Lower leg skin (tissue), 4 donors: ENCODE measurements at regions not wholly inside any gene's neighbourhood (a gene's known extent, or its start where the extent isn't known, plus 50 kb on each side); places are given as distances from the start of the nearest gene placed in this dataset.

Experiments used
- DNase-seq, 2 donors: peaks; one replicate each; pipeline ENCODE4 v3.0.0-alpha.2; 2019; ENCODE audit warnings: low spot score in 2 of 2
- H3K4me3 ChIP-seq: fragments of 200-600 bp; sonication (generic); 2 replicates; pipeline ENCODE4 v1.5.1; 2017; ENCODE audit warnings: mild to moderate bottlenecking, low read depth; ENCODE audit not compliant: poor library complexity, severe bottlenecking
- CTCF ChIP-seq, 3 donors: fragments of 450-650 bp; IDR thresholded peaks; one replicate each; pipeline ENCODE4 v1.5.1; 2016; ENCODE audit warnings: antibody characterized with exemption in 3 of 3, mild to moderate bottlenecking in 3 of 3, moderate library complexity in 2 of 3
- POLR2A ChIP-seq, 2 donors: fragments of 450-650 bp; IDR thresholded peaks; one replicate each; pipeline ENCODE4 v1.6.1; 2016 to 2017; ENCODE audit warnings: antibody characterized with exemption in 2 of 2, mild to moderate bottlenecking in 1 of 2, moderate library complexity in 1 of 2
- WGBS, 2 donors: methylation state at CpG; one replicate each; pipeline ENCODE4 v1.1.5; 2018; 5-methylcytosine and 5-hydroxymethylcytosine counted together
- intact Hi-C: fragments of 100-400 bp; cut with DNase I; formaldehyde crosslinking; loops from one replicate; pipeline ENCODE4 v1.15.0; 2023; ENCODE audit warnings: low total_unique reads

DNA sequence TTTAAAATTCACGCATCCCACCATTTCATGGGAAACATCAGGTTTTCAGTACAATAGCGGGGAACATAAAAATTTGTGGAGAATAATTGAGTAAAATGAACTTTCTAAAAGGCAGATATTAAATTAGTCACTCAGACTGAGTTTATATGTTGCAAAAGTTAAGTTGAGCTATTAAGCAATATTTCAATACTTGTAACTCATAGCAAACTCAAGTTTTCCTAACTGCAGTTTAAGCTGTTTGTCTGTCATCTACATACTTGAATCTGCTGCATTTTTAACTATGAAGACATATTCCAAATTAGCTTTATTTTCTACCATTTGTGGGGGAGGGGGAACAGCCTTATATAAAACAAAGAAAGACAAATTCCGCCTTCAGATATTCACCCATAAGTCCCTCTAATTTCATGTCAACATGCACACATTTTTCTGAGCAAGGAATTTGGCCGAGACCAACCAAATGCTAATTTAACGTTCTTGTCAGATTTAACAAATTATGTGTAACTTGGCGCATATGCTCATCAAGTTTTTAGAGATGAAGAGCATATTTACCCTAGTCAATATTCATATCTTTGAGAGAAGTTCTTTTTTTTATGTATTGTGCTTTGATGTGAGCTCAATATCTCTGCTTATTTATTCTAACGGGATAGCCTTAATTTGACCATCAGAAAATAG, 462.9 kb downstream of the TXNL1 start:
- WGBS, 2 donors = 90 to 92% methylated on average over 7 of the region's 7 CpGs
- intact Hi-C loops = no loop called here
- TF ChIP-seq CTCF (IDR thresholded peaks at IDR 0.05) (no peak), POLR2A (IDR thresholded peaks at IDR 0.05) (no peak)
- H3K4me3 ChIP-seq = no peak overlapping the region
- DNase-seq = no peak

- H3K4me3 ChIP-seq = no peak overlapping the region
- TF ChIP-seq CTCF (IDR thresholded peaks at IDR 0.05) = no peak
- TF ChIP-seq POLR2A (IDR thresholded peaks at IDR 0.05) = no peak
- DNase-seq = no peak
- intact Hi-C loops = no loop called here
These were observed 464.7 kb downstream of the TXNL1 start for GRCh38 chr18:56173542-56174220.

DNA sequence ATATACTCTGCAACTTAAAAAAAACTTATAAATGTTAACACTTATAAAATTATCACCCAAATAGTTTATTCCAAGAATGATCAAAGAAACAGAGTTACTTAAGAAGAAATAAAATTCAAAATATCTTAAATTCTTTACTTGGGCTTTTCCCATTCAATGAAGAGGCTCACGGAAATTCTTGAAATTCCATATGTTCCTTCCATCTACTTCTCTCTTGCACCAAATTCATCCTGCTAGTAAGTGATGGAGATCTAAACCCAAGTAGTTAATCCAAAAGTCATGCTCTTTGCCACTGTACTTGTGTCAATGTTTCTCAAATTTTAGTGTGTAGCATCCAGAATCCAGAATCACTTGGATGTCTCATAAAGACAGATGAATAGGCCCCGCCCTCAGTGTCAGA, 465.9 kb downstream of the TXNL1 start:
- TF ChIP-seq POLR2A (IDR thresholded peaks at IDR 0.05) (no peak), CTCF (IDR thresholded peaks at IDR 0.05) (no peak)
- no peak overlapping the region for H3K4me3 ChIP-seq
- intact Hi-C loops = no loop called here
- DNase-seq = no peak
- WGBS, 2 donors = 88 to 97% methylated on average over 2 of the region's 2 CpGs

GRCh38 chr18:56171848-56172247, 466.5 kb downstream of the TXNL1 start:
- no peak for DNase-seq
- intact Hi-C loops = no loop called here
- 81 to 84% methylated on average over 2 of the region's 2 CpGs for WGBS, 2 donors
- no peak overlapping the region for H3K4me3 ChIP-seq
- TF ChIP-seq POLR2A (IDR thresholded peaks at IDR 0.05) (no peak), CTCF (IDR thresholded peaks at IDR 0.05) (no peak)

- intact Hi-C loops = no loop called here
- no peak for DNase-seq
- 11 to 19% methylated on average over 5 of the region's 5 CpGs for WGBS, 2 donors
These were observed 470.2 kb downstream of the TXNL1 start for GRCh38 chr18:56168049-56168781.

DNA sequence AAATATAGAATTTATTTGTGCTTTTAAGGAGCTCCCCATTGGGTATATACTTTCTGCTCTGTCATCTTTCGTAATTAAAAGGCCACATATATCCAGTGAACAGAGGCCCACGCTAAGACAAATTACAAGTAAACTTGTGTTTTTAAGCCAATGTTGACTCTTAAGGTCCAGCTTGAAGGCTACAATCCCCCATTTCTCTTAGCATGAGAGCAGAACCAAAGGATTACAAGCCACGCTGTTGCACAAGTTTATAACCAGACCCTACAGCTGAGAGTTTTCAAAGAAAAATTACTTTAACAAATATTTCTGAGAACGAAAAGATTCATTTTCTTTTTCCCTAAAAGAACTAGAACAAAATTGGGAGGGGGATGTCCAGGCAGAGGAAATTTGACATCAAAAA, 471.0 kb downstream of the TXNL1 start:
- DNase-seq = no peak
- intact Hi-C loops = no loop called here
- no peak for TF ChIP-seq POLR2A (IDR thresholded peaks at IDR 0.05)
- no peak for TF ChIP-seq CTCF (IDR thresholded peaks at IDR 0.05)
- H3K4me3 ChIP-seq = no peak overlapping the region
- WGBS, 2 donors = 81 to 89% methylated on average over 4 of the region's 4 CpGs

More at GRCh38 chr18:56168049-56168781, 470.2 kb downstream of the TXNL1 start:
- TF ChIP-seq POLR2A (IDR thresholded peaks at IDR 0.05) = no peak
- no peak overlapping the region for H3K4me3 ChIP-seq
